Suprapubic skin (tissue), 4 donors: ENCODE measurements at regions not wholly inside any gene's neighbourhood (a gene's known extent, or its start where the extent isn't known, plus 50 kb on each side); places are given as distances from the start of the nearest gene placed in this dataset.
A peak's percentile ranks its signal among the peaks of the same experiment; 100 is the strongest.

ENCODE experiments used
- DNase-seq, 2 donors: peaks; one replicate each; pipeline ENCODE4 v3.0.0-alpha.2; 2019; ENCODE audit warnings: low spot score in 2 of 2
- H3K27ac ChIP-seq: fragments of 200-600 bp; sonication (generic); one replicate; pipeline ENCODE4 v1.5.1; 2019
- H3K27me3 ChIP-seq: fragments of 200-600 bp; sonication (generic); one replicate; pipeline ENCODE4 v1.5.1; 2019
- H3K36me3 ChIP-seq: fragments of 200-600 bp; sonication (generic); one replicate; pipeline ENCODE4 v1.5.1; 2019
- H3K4me1 ChIP-seq: fragments of 200-600 bp; sonication (generic); one replicate; pipeline ENCODE4 v1.5.1; 2019
- H3K4me3 ChIP-seq: fragments of 200-600 bp; sonication (generic); one replicate; pipeline ENCODE4 v1.5.1; 2019; ENCODE audit warnings: mild to moderate bottlenecking
- H3K9me3 ChIP-seq: fragments of 200-600 bp; sonication (generic); one replicate; pipeline ENCODE4 v1.5.1; 2019
- CTCF ChIP-seq, 2 donors: fragments of 200-600 bp in 1 of 2; fragments of 450-650 bp in 1 of 2; sonication (generic) in 1 of 2; IDR thresholded peaks; one replicate each; pipeline ENCODE4 v1.5.1; 2016 to 2019; ENCODE audit warnings: antibody characterized with exemption in 2 of 2, mild to moderate bottlenecking in 1 of 2, moderate library complexity in 1 of 2
- EP300 ChIP-seq: sonication (generic); formaldehyde crosslinking; IDR thresholded peaks from one replicate; pipeline ENCODE4 v1.6.1; 2017; ENCODE audit warnings: antibody characterized with exemption
- POLR2A ChIP-seq, 2 donors: fragments of 450-650 bp; IDR thresholded peaks; one replicate each; pipeline ENCODE4 v1.6.1; 2017; ENCODE audit warnings: antibody characterized with exemption in 2 of 2, mild to moderate bottlenecking in 2 of 2, moderate library complexity in 2 of 2
- POLR2AphosphoS5 ChIP-seq, 3 donors: sonication (generic); formaldehyde crosslinking; IDR thresholded peaks; one replicate each; pipeline ENCODE4 v1.6.1; 2017; ENCODE audit warnings: antibody characterized with exemption in 3 of 3
- WGBS: methylation state at CpG from one replicate; pipeline ENCODE4 v1.1.5; 2018; 5-methylcytosine and 5-hydroxymethylcytosine counted together

- no peaks in the 10 kb centered on the region for H3K4me1 ChIP-seq
- no peaks in the 10 kb centered on the region for H3K27me3 ChIP-seq
- DNase-seq = no peak
- no peak overlapping the region for H3K4me3 ChIP-seq
- WGBS = 29% methylated on average over 7 of the region's 7 CpGs
- TF ChIP-seq CTCF (IDR thresholded peaks at IDR 0.05) (peak in 1 of 2 donors; percentile 23), POLR2AphosphoS5 (IDR thresholded peaks at IDR 0.05) (no peak), POLR2A (IDR thresholded peaks at IDR 0.05) (no peak), EP300 (no peak)
- H3K27ac ChIP-seq = no peak overlapping the region
- H3K9me3 ChIP-seq = no peaks in the 10 kb centered on the region
- no peaks in the 10 kb centered on the region for H3K36me3 ChIP-seq
These were observed 67.3 kb upstream of the UPP2 start for GRCh38 chr2:158034198-158034866.

GRCh38 chr2:158031371-158031770 lies 70.3 kb upstream of the UPP2 start:
- 57% methylated on average over 4 of the region's 4 CpGs for WGBS
- TF ChIP-seq POLR2A (IDR thresholded peaks at IDR 0.05) (no peak), CTCF (IDR thresholded peaks at IDR 0.05) (no peak), EP300 (no peak), POLR2AphosphoS5 (IDR thresholded peaks at IDR 0.05) (no peak)
- Histone ChIP-seq H3K9me3 (no peaks in the 10 kb centered on the region), H3K27me3 (no peaks in the 10 kb centered on the region), H3K4me3 (no peak overlapping the region), H3K36me3 (no peaks in the 10 kb centered on the region), H3K4me1 (no peaks in the 10 kb centered on the region), H3K27ac (no peak overlapping the region)
- no peak for DNase-seq

GRCh38 chr2:158025255-158025996 lies 76.2 kb upstream of the UPP2 start:
- no peak overlapping the region for H3K27ac ChIP-seq
- no peak for DNase-seq
- 69% methylated on average over 11 of the region's 11 CpGs for WGBS

GRCh38 chr2:158024288-158024898 lies 77.3 kb upstream of the UPP2 start:
- H3K9me3 ChIP-seq = no peaks in the 10 kb centered on the region
- H3K36me3 ChIP-seq = no peaks in the 10 kb centered on the region
- peak; percentile 75 for TF ChIP-seq CTCF (IDR thresholded peaks at IDR 0.05)
- TF ChIP-seq EP300 = no peak
- no peak overlapping the region for H3K4me3 ChIP-seq
- no peak for DNase-seq
- no peak overlapping the region for H3K27ac ChIP-seq
- H3K4me1 ChIP-seq = no peaks in the 10 kb centered on the region
- WGBS = under 1% methylated on average over 4 of the region's 4 CpGs
- no peaks in the 10 kb centered on the region for H3K27me3 ChIP-seq

More at GRCh38 chr2:158025255-158025996, 76.2 kb upstream of the UPP2 start:
- no peaks in the 10 kb centered on the region for H3K9me3 ChIP-seq
- no peaks in the 10 kb centered on the region for H3K4me1 ChIP-seq
- no peaks in the 10 kb centered on the region for H3K27me3 ChIP-seq
- H3K36me3 ChIP-seq = no peaks in the 10 kb centered on the region
- H3K4me3 ChIP-seq = no peak overlapping the region
- no peak for TF ChIP-seq CTCF (IDR thresholded peaks at IDR 0.05)
- TF ChIP-seq POLR2AphosphoS5 (IDR thresholded peaks at IDR 0.05) = no peak
- TF ChIP-seq POLR2A (IDR thresholded peaks at IDR 0.05) = no peak
- no peak for TF ChIP-seq EP300

- H3K9me3 ChIP-seq = no peaks in the 10 kb centered on the region
- no peaks in the 10 kb centered on the region for H3K27me3 ChIP-seq
- no peak for DNase-seq
- H3K27ac ChIP-seq = no peak overlapping the region
- WGBS = 91% methylated on average over 1 of the region's 1 CpG
- no peak overlapping the region for H3K4me3 ChIP-seq
- no peak for TF ChIP-seq EP300
- TF ChIP-seq POLR2AphosphoS5 (IDR thresholded peaks at IDR 0.05) = no peak
- no peak for TF ChIP-seq POLR2A (IDR thresholded peaks at IDR 0.05)
- TF ChIP-seq CTCF (IDR thresholded peaks at IDR 0.05) = no peak
- H3K36me3 ChIP-seq = no peaks in the 10 kb centered on the region
- H3K4me1 ChIP-seq = no peaks in the 10 kb centered on the region
These were observed 78.8 kb upstream of the UPP2 start for GRCh38 chr2:158022888-158023287.
